Osteoblast (primary cell): ENCODE measurements at regions not wholly inside any gene's neighbourhood (a gene's known extent, or its start where the extent isn't known, plus 50 kb on each side); places are given as distances from the start of the nearest gene placed in this dataset.
"Not testable (repeated sequence)": the region's sequence is repeated elsewhere in the genome, so short reads cannot be mapped to it uniquely, and the experiment has no call there.

Experiments used
- DNase-seq: peaks from one replicate; pipeline ENCODE4 v3.0.0; 2011; ENCODE audit warnings: low spot score, mixed read lengths; ENCODE audit not compliant: insufficient read length; ENCODE audit errors: missing footprints
- H2AFZ ChIP-seq: 2 replicates; pipeline ENCODE4 v1.6.0; 2011; ENCODE audit warnings: mild to moderate bottlenecking, low read length
- H3K27ac ChIP-seq: 2 replicates; pipeline ENCODE4 v1.5.1; 2011; ENCODE audit warnings: mild to moderate bottlenecking, low read depth, low read length, moderate library complexity
- H3K27me3 ChIP-seq: 2 replicates; pipeline ENCODE4 v1.6.0; 2012; ENCODE audit warnings: mild to moderate bottlenecking, control low read depth, inconsistent platforms, low read length, moderate library complexity; ENCODE audit not compliant: insufficient read depth
- H3K36me3 ChIP-seq: 2 replicates; pipeline ENCODE4 v1.5.1; 2011; ENCODE audit warnings: mild to moderate bottlenecking, low read length, control low read depth, moderate library complexity; ENCODE audit not compliant: insufficient read depth
- H3K4me1 ChIP-seq: 2 replicates; pipeline ENCODE4 v1.5.1; 2011; ENCODE audit warnings: mild to moderate bottlenecking, low read length, control low read depth, moderate library complexity; ENCODE audit not compliant: insufficient read depth
- H3K4me2 ChIP-seq: 2 replicates; pipeline ENCODE4 v1.6.0; 2011; ENCODE audit warnings: mild to moderate bottlenecking, low read length; ENCODE audit not compliant: insufficient read depth
- H3K4me3 ChIP-seq: fragments of 200-600 bp; sonication (generic); 3 replicates; pipeline ENCODE4 v1.5.1; 2012; ENCODE audit warnings: mild to moderate bottlenecking, low read length, inconsistent platforms; ENCODE audit not compliant: insufficient read depth
- H3K79me2 ChIP-seq: 2 replicates; pipeline ENCODE4 v1.6.0; 2012; ENCODE audit warnings: mild to moderate bottlenecking, low read length, control low read depth, inconsistent platforms; ENCODE audit not compliant: insufficient read depth
- H3K9me3 ChIP-seq: 2 replicates; pipeline ENCODE4 v1.5.1; 2011; ENCODE audit warnings: low read depth, low read length, control low read depth
- H4K20me1 ChIP-seq: 2 replicates; pipeline ENCODE4 v1.6.0; 2012; ENCODE audit warnings: mild to moderate bottlenecking, low read length, control low read depth; ENCODE audit not compliant: insufficient read depth
- TF ChIP-seq, protein P1 (sequence below): IDR thresholded peaks from 2 replicates; pipeline ENCODE4 v1.5.1; 2011; ENCODE audit warnings: mild to moderate bottlenecking, low read depth, low read length, moderate library complexity; ENCODE audit errors: extremely low read depth

- H3K4me1 ChIP-seq = no peaks in the 10 kb centered on the region
- no peaks in the 10 kb centered on the region for H3K36me3 ChIP-seq
- no peaks in the 10 kb centered on the region for H4K20me1 ChIP-seq
- H3K27ac ChIP-seq = no peak overlapping the region
- DNase-seq = no peak
- no peaks in the 10 kb centered on the region for H3K9me3 ChIP-seq
- H2AFZ ChIP-seq = no peak overlapping the region
- H3K79me2 ChIP-seq = no peaks in the 10 kb centered on the region
- H3K4me3 ChIP-seq = no peak overlapping the region
- H3K4me2 ChIP-seq = no peak overlapping the region
- TF ChIP-seq, protein P1, sequence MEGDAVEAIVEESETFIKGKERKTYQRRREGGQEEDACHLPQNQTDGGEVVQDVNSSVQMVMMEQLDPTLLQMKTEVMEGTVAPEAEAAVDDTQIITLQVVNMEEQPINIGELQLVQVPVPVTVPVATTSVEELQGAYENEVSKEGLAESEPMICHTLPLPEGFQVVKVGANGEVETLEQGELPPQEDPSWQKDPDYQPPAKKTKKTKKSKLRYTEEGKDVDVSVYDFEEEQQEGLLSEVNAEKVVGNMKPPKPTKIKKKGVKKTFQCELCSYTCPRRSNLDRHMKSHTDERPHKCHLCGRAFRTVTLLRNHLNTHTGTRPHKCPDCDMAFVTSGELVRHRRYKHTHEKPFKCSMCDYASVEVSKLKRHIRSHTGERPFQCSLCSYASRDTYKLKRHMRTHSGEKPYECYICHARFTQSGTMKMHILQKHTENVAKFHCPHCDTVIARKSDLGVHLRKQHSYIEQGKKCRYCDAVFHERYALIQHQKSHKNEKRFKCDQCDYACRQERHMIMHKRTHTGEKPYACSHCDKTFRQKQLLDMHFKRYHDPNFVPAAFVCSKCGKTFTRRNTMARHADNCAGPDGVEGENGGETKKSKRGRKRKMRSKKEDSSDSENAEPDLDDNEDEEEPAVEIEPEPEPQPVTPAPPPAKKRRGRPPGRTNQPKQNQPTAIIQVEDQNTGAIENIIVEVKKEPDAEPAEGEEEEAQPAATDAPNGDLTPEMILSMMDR = no peak
- H3K27me3 ChIP-seq = no peaks in the 10 kb centered on the region
These were observed 315.4 kb downstream of the ALDH8A1 start for GRCh38 chr6:134634466-134634865.

GRCh38 chr6:134632982-134633940 lies 315.3 kb upstream of the SGK1 start:
- H3K27ac ChIP-seq, H3K36me3 ChIP-seq, DNase-seq, H3K79me2 ChIP-seq, H3K9me3 ChIP-seq, H4K20me1 ChIP-seq, H3K4me1 ChIP-seq, H3K27me3 ChIP-seq: not testable (repeated sequence)
- peak overlapping the region; percentile 65 for H3K4me2 ChIP-seq
- peak overlapping the region; percentile 44 for H3K4me3 ChIP-seq
- peak overlapping the region; percentile 61 for H2AFZ ChIP-seq

DNA sequence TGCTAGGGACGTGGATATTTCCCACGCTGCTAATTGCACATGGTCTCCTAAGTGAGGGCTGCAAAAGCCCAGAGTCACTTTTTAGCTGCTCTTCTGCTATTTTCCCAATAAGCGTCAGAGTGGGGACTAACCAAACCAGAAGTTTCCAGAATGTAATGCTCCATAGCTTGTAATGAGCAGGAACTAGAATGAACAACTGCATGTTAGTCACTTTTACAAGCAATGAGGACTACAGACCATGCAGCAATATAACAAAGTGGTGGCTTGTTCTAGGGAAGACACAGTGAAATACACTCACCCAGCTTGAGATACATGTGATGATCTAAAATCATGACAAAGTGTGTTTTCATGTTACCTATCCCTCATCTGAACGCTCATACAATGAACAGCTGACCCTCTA lies 314.1 kb upstream of the SGK1 start:
- H3K27me3 ChIP-seq = no peaks in the 10 kb centered on the region
- no peak overlapping the region for H3K27ac ChIP-seq
- TF ChIP-seq, protein P1 = no peak
- H3K9me3 ChIP-seq = no peaks in the 10 kb centered on the region
- no peaks in the 10 kb centered on the region for H3K36me3 ChIP-seq
- no peaks in the 10 kb centered on the region for H3K4me1 ChIP-seq
- H4K20me1 ChIP-seq = no peaks in the 10 kb centered on the region
- H3K79me2 ChIP-seq = no peaks in the 10 kb centered on the region
- no peak overlapping the region for H3K4me2 ChIP-seq
- H2AFZ ChIP-seq = no peak overlapping the region
- no peak for DNase-seq
- H3K4me3 ChIP-seq = no peak overlapping the region

- no peak for DNase-seq
- H3K4me3 ChIP-seq = no peak overlapping the region
- H3K36me3 ChIP-seq = no peaks in the 10 kb centered on the region
- H3K79me2 ChIP-seq = no peaks in the 10 kb centered on the region
- no peak overlapping the region for H3K4me2 ChIP-seq
- no peak overlapping the region for H3K27ac ChIP-seq
- H4K20me1 ChIP-seq = no peaks in the 10 kb centered on the region
- no peaks in the 10 kb centered on the region for H3K9me3 ChIP-seq
- H3K4me1 ChIP-seq = no peaks in the 10 kb centered on the region
- no peak overlapping the region for H2AFZ ChIP-seq
- TF ChIP-seq, protein P1 = no peak
- H3K27me3 ChIP-seq = no peaks in the 10 kb centered on the region
These were observed 313.5 kb upstream of the SGK1 start for GRCh38 chr6:134631398-134631924.
